ENCODE measurements at regions not wholly inside any gene's neighbourhood (a gene's known extent, or its start where the extent isn't known, plus 50 kb on each side); places are given as distances from the start of the nearest gene placed in this dataset.

- TF ChIP-seq EZH2phosphoT487 (conservative IDR thresholded peaks at IDR 0.05; ENCODE audit: low read length), result no peak
- TF ChIP-seq CTCF (IDR thresholded peaks at IDR 0.05; ENCODE audit: insufficient read depth, low read length, poor library complexity, severe bottlenecking), result no peak
Observed at GRCh38 chr16:59878479-59878878, 1144.4 kb upstream of the GOT2 start.

Data from SU-DHL-6 (cell line).